Endothelial cell (in vitro differentiated cells): ENCODE measurements at regions not wholly inside any gene's neighbourhood (a gene's known extent, or its start where the extent isn't known, plus 50 kb on each side); places are given as distances from the start of the nearest gene placed in this dataset.
"Not testable (repeated sequence)": the region's sequence is repeated elsewhere in the genome, so short reads cannot be mapped to it uniquely, and the experiment has no call there.

ENCODE experiments used
- DNase-seq: peaks from one replicate; pipeline ENCODE4 v3.0.0; 2021; ENCODE audit warnings: low spot score
- H3K27ac Mint-ChIP-seq: one replicate; pipeline ENCODE4 v1.8.0; 2021; ENCODE audit warnings: mixed read lengths, inconsistent platforms; ENCODE audit not compliant: unreplicated experiment
- H3K27me3 Mint-ChIP-seq: one replicate; pipeline ENCODE4 v1.8.0; 2021; ENCODE audit warnings: mild to moderate bottlenecking, moderate library complexity, mixed read lengths, inconsistent platforms; ENCODE audit not compliant: unreplicated experiment
- H3K36me3 Mint-ChIP-seq: one replicate; pipeline ENCODE4 v1.8.0; 2021; ENCODE audit warnings: mild to moderate bottlenecking, low read depth, mixed read lengths, inconsistent platforms; ENCODE audit not compliant: unreplicated experiment
- H3K4me1 Mint-ChIP-seq: one replicate; pipeline ENCODE4 v1.8.0; 2021; ENCODE audit warnings: mild to moderate bottlenecking, mixed read lengths, inconsistent platforms; ENCODE audit not compliant: unreplicated experiment
- H3K4me3 Mint-ChIP-seq: one replicate; pipeline ENCODE4 v1.8.0; 2021; ENCODE audit warnings: mild to moderate bottlenecking, mixed read lengths, inconsistent platforms; ENCODE audit not compliant: unreplicated experiment
- H3K9me3 Mint-ChIP-seq: one replicate; pipeline ENCODE4 v1.8.0; 2021; ENCODE audit warnings: mixed read lengths, inconsistent platforms; ENCODE audit not compliant: unreplicated experiment
- CTCF ChIP-seq: fragments of 200-600 bp; sonication (generic); IDR thresholded peaks from one replicate; pipeline ENCODE4 v1.5.0; 2021; ENCODE audit warnings: antibody characterized with exemption; ENCODE audit not compliant: unreplicated experiment

- no peak for TF ChIP-seq CTCF
- Mint-ChIP-seq H3K27ac (peak overlapping the region; percentile 17), H3K36me3 (no peaks in the 10 kb centered on the region), H3K4me3 (no peak overlapping the region), H3K9me3 (no peaks in the 10 kb centered on the region), H3K27me3 (peaks cover 3% of the 10 kb centered on the region), H3K4me1 (peaks cover 17% of the 10 kb centered on the region)
- peak; percentile 29 for DNase-seq
Observed at GRCh38 chr12:112627851-112628250, 163.7 kb upstream of the RPH3A start.

DNA sequence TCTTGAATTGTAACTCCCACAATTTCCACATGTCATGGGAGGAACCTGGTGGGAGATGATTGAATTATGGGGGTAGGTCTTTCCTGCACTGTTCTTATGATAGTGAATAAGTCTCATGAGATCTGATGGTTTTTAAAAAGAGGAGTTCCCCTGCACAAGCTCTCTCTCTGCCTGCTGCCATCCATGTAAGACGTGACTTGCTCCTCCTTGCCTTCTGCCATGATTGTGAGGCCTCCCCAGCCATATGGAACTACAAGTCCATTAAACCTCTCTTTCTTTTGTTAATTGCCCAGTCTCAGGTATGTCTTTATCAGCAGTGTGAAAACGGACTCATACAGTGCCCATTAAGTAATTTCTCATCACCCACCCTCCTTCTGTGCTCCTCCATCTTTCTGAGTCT is 159.6 kb upstream of the RPH3A start:
- not testable (repeated sequence) for H3K9me3 Mint-ChIP-seq, H3K27me3 Mint-ChIP-seq, H3K27ac Mint-ChIP-seq, H3K36me3 Mint-ChIP-seq, H3K4me3 Mint-ChIP-seq, DNase-seq
- peaks cover 17% of the 10 kb centered on the region for H3K4me1 Mint-ChIP-seq

DNA sequence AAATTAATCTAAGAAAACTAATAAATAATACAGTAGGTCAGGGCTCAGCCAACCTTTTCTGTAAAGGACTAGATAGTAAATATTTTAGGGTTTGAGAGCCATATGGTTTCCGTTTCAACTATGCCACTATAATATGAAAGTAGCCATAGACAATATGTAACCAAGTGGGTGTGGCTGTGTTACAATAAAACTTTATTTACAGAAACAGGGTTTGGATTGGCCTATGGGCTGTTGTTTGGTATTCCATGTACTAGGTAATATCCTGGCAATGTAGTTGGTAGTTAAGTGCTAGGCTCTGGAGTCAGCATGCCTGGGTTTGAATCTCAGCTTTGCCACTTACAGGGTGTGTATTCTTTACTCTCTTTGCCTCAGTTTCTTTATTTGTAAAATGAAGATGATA is 156.5 kb upstream of the RPH3A start:
- Mint-ChIP-seq H3K27ac (no peak overlapping the region), H3K9me3 (no peaks in the 10 kb centered on the region), H3K27me3 (peaks cover 2% of the 10 kb centered on the region), H3K36me3 (no peaks in the 10 kb centered on the region), H3K4me1 (no peaks in the 10 kb centered on the region), H3K4me3 (no peak overlapping the region)
- no peak for DNase-seq
- TF ChIP-seq CTCF = no peak

GRCh38 chr12:112638420-112638819 is 153.1 kb upstream of the RPH3A start:
- H3K9me3 Mint-ChIP-seq = no peaks in the 10 kb centered on the region
- TF ChIP-seq CTCF = no peak
- no peaks in the 10 kb centered on the region for H3K4me1 Mint-ChIP-seq
- no peak overlapping the region for H3K4me3 Mint-ChIP-seq
- H3K36me3 Mint-ChIP-seq = no peaks in the 10 kb centered on the region
- H3K27me3 Mint-ChIP-seq = peaks cover 3% of the 10 kb centered on the region
- DNase-seq = no peak
- no peak overlapping the region for H3K27ac Mint-ChIP-seq

- Mint-ChIP-seq H3K4me1 (no peaks in the 10 kb centered on the region), H3K9me3 (no peaks in the 10 kb centered on the region), H3K4me3 (no peak overlapping the region), H3K36me3 (no peaks in the 10 kb centered on the region), H3K27ac (no peak overlapping the region), H3K27me3 (peaks cover 3% of the 10 kb centered on the region)
- no peak for DNase-seq
- no peak for TF ChIP-seq CTCF
Observed at GRCh38 chr12:112645586-112645985, 146.0 kb upstream of the RPH3A start.

GRCh38 chr12:112656141-112656540 is 135.4 kb upstream of the RPH3A start:
- no peaks in the 10 kb centered on the region for H3K36me3 Mint-ChIP-seq
- no peaks in the 10 kb centered on the region for H3K4me1 Mint-ChIP-seq
- no peak overlapping the region for H3K27ac Mint-ChIP-seq
- H3K4me3 Mint-ChIP-seq = no peak overlapping the region
- no peaks in the 10 kb centered on the region for H3K9me3 Mint-ChIP-seq
- no peak for TF ChIP-seq CTCF
- DNase-seq = no peak
- no peaks in the 10 kb centered on the region for H3K27me3 Mint-ChIP-seq
